Transverse colon (tissue), 3 donors: ENCODE measurements at regions not wholly inside any gene's neighbourhood (a gene's known extent, or its start where the extent isn't known, plus 50 kb on each side); places are given as distances from the start of the nearest gene placed in this dataset.

Experiments used
- CTCF ChIP-seq, 5 experiments: fragments of 200-600 bp in 3 of 5; fragments of 450-650 bp in 2 of 5; sonication (generic) in 3 of 5; IDR thresholded peaks; 1 replicate in 2 of 5; 2 replicates in 3 of 5; pipeline ENCODE4 v1.5.1; 2016 to 2017; ENCODE audit warnings: antibody characterized with exemption in 5 of 5, inconsistent platforms in 3 of 5, mild to moderate bottlenecking in 2 of 5, moderate library complexity in 1 of 5
- EP300 ChIP-seq: sonication (generic); formaldehyde crosslinking; IDR thresholded peaks from one replicate; pipeline ENCODE4 v1.6.1; 2017; ENCODE audit warnings: antibody characterized with exemption, low read depth
- POLR2A ChIP-seq: fragments of 450-650 bp; IDR thresholded peaks from one replicate; pipeline ENCODE4 v1.6.1; 2016; ENCODE audit warnings: antibody characterized with exemption, mild to moderate bottlenecking, moderate library complexity

- TF ChIP-seq CTCF (IDR thresholded peaks at IDR 0.05): no peak
- TF ChIP-seq POLR2A: no peak
- no peak for TF ChIP-seq EP300
These were observed 271.9 kb upstream of the SMIM31 start for GRCh38 chr4:164482092-164482404.
